ENCODE measurements at regions not wholly inside any gene's neighbourhood (a gene's known extent, or its start where the extent isn't known, plus 50 kb on each side); places are given as distances from the start of the nearest gene placed in this dataset.
"Not testable (repeated sequence)": the region's sequence is repeated elsewhere in the genome, so short reads cannot be mapped to it uniquely, and the experiment has no call there.

GRCh38 chr5:111973961-111974360 is 217.0 kb upstream of the NREP start:
- no peak for DNase-seq

- no peak for DNase-seq
Observed at GRCh38 chr5:111972548-111972947, 215.6 kb upstream of the NREP start.

- DNase-seq, result no peak
Observed at GRCh38 chr5:111972080-111972479, 215.1 kb upstream of the NREP start.

- no peak for DNase-seq
Observed at GRCh38 chr5:111968459-111968858, 211.5 kb upstream of the NREP start.

- no peak for DNase-seq
Observed at GRCh38 chr5:111967463-111967862, 210.5 kb upstream of the NREP start.

- no peak for DNase-seq
Observed at GRCh38 chr5:111966290-111966689, 209.3 kb upstream of the NREP start.

GRCh38 chr5:111963555-111963954 is 206.6 kb upstream of the NREP start:
- no peak for DNase-seq

GRCh38 chr5:111962906-111963305 is 205.9 kb upstream of the NREP start:
- no peak for DNase-seq

- DNase-seq, result no peak
Observed at GRCh38 chr5:111961862-111962261, 204.9 kb upstream of the NREP start.

GRCh38 chr5:111960476-111961215 is 203.7 kb upstream of the NREP start:
- no peak for DNase-seq

- no peak for DNase-seq
Observed at GRCh38 chr5:111958851-111959250, 201.9 kb upstream of the NREP start.

GRCh38 chr5:111956765-111957164 is 199.8 kb upstream of the NREP start:
- not testable (repeated sequence) for DNase-seq

GRCh38 chr5:111954516-111955395 is 197.8 kb upstream of the NREP start:
- DNase-seq, result no peak

GRCh38 chr5:111953351-111954127 is 196.5 kb upstream of the NREP start:
- no peak for DNase-seq

GRCh38 chr5:111952555-111952954 is 195.6 kb upstream of the NREP start:
- no peak for DNase-seq

- DNase-seq, result no peak
Observed at GRCh38 chr5:111950660-111951059, 193.7 kb upstream of the NREP start.

- DNase-seq, result no peak
Observed at GRCh38 chr5:111948092-111948841, 191.3 kb upstream of the NREP start.

GRCh38 chr5:111946556-111946955 is 189.6 kb upstream of the NREP start:
- no peak for DNase-seq

- no peak for DNase-seq
Observed at GRCh38 chr5:111945535-111945934, 188.5 kb upstream of the NREP start.

- DNase-seq, result no peak
Observed at GRCh38 chr5:111942661-111943401, 185.8 kb upstream of the NREP start.

- DNase-seq, result no peak
Observed at GRCh38 chr5:111942201-111942600, 185.2 kb upstream of the NREP start.

- no peak for DNase-seq
Observed at GRCh38 chr5:111937094-111937493, 180.1 kb upstream of the NREP start.
